Glutamatergic neuron (in vitro differentiated cells): ENCODE measurements at regions not wholly inside any gene's neighbourhood (a gene's known extent, or its start where the extent isn't known, plus 50 kb on each side); places are given as distances from the start of the nearest gene placed in this dataset.
A peak's percentile ranks its signal among the peaks of the same experiment; 100 is the strongest.

Source experiments
- DNase-seq: peaks from one replicate; pipeline ENCODE4 v3.0.0; 2022
- H3K27ac Mint-ChIP-seq: one replicate; pipeline ENCODE4 v1.8.0; 2020; ENCODE audit warnings: mild to moderate bottlenecking, mixed read lengths, inconsistent platforms; ENCODE audit not compliant: unreplicated experiment
- H3K27me3 Mint-ChIP-seq: one replicate; pipeline ENCODE4 v1.8.0; 2020; ENCODE audit warnings: mild to moderate bottlenecking, moderate library complexity, mixed read lengths, inconsistent platforms; ENCODE audit not compliant: unreplicated experiment
- H3K36me3 Mint-ChIP-seq: one replicate; pipeline ENCODE4 v1.8.0; 2020; ENCODE audit warnings: mild to moderate bottlenecking, mixed read lengths, inconsistent platforms; ENCODE audit not compliant: unreplicated experiment
- H3K4me1 Mint-ChIP-seq: one replicate; pipeline ENCODE4 v1.8.0; 2020; ENCODE audit warnings: mild to moderate bottlenecking, low read depth, mixed read lengths, inconsistent platforms; ENCODE audit not compliant: unreplicated experiment
- H3K4me3 Mint-ChIP-seq: one replicate; pipeline ENCODE4 v1.8.0; 2020; ENCODE audit warnings: mild to moderate bottlenecking, mixed read lengths, inconsistent platforms; ENCODE audit not compliant: unreplicated experiment
- H3K9me3 Mint-ChIP-seq: one replicate; pipeline ENCODE4 v1.8.0; 2020; ENCODE audit warnings: mild to moderate bottlenecking, moderate library complexity, mixed read lengths, inconsistent platforms; ENCODE audit not compliant: unreplicated experiment
- TF ChIP-seq, protein P1 (sequence below): fragments of 200-600 bp; sonication (generic); IDR thresholded peaks from one replicate; pipeline ENCODE4 v1.5.0; 2021; ENCODE audit not compliant: partially characterized antibody, unreplicated experiment

DNA sequence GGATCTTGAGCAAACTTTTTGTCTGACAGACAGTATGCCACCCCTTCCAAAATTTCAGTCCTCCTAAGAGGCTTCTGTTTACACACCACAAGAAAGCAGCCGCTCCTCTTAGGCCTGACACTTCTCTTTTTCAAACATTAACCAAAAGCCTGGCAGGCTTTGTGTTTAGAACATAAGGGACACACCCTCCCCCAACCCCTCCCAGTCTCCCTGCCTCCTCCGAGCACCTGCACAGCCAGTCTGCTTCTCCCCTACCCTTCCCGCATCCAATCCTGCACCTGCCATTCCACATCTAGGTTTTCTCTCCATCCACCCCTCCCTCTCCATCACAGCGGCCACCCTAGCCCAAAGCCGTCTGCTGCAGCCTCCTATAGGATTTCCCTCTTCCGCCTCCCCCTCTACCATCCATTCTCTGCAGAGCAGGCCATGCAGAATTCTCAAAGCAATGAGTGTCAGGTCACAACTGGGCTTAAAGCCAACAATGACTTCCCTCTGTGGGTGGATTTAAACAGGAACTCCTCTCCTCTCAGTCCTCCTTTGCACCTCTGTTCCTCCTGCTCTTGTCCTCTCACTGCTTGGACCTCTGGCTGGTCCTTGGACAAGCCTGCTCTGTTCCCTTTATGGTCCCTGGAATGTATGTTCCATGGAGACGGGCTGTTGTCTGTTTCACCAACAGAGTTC is 478.2 kb downstream of the NPHP4 start:
- TF ChIP-seq, protein P1, sequence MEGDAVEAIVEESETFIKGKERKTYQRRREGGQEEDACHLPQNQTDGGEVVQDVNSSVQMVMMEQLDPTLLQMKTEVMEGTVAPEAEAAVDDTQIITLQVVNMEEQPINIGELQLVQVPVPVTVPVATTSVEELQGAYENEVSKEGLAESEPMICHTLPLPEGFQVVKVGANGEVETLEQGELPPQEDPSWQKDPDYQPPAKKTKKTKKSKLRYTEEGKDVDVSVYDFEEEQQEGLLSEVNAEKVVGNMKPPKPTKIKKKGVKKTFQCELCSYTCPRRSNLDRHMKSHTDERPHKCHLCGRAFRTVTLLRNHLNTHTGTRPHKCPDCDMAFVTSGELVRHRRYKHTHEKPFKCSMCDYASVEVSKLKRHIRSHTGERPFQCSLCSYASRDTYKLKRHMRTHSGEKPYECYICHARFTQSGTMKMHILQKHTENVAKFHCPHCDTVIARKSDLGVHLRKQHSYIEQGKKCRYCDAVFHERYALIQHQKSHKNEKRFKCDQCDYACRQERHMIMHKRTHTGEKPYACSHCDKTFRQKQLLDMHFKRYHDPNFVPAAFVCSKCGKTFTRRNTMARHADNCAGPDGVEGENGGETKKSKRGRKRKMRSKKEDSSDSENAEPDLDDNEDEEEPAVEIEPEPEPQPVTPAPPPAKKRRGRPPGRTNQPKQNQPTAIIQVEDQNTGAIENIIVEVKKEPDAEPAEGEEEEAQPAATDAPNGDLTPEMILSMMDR = no peak
- no peak overlapping the region for H3K27ac Mint-ChIP-seq
- H3K36me3 Mint-ChIP-seq = no peaks in the 10 kb centered on the region
- no peak for DNase-seq
- H3K4me1 Mint-ChIP-seq = no peaks in the 10 kb centered on the region
- H3K4me3 Mint-ChIP-seq = no peak overlapping the region
- peaks cover 6% of the 10 kb centered on the region for H3K9me3 Mint-ChIP-seq
- peaks cover 4% of the 10 kb centered on the region for H3K27me3 Mint-ChIP-seq

DNA sequence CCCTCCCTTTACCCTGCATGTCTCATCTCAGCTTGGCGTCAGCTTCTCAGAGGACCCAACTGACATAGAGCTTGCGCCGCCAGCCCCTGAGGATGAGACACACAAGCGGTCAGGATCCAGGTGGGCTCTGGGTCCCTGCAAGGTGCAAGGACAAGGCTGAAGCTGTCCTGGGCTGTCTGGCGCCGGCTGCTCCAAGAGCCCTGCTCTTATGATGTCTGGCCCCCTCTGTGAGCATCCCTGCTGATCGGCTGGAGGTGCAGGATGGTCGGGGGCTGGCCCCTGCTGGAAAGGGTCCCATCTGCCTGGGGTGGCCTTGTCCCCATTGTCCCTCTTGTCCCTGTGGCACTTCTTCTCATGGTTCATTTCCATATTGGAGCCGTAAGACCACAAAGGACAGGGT is 479.0 kb downstream of the NPHP4 start:
- Mint-ChIP-seq H3K27ac (no peak overlapping the region), H3K36me3 (no peaks in the 10 kb centered on the region), H3K4me3 (no peak overlapping the region), H3K4me1 (no peaks in the 10 kb centered on the region), H3K9me3 (peaks cover 6% of the 10 kb centered on the region), H3K27me3 (peaks cover 4% of the 10 kb centered on the region)
- TF ChIP-seq, protein P1 = no peak
- DNase-seq = no peak

DNA sequence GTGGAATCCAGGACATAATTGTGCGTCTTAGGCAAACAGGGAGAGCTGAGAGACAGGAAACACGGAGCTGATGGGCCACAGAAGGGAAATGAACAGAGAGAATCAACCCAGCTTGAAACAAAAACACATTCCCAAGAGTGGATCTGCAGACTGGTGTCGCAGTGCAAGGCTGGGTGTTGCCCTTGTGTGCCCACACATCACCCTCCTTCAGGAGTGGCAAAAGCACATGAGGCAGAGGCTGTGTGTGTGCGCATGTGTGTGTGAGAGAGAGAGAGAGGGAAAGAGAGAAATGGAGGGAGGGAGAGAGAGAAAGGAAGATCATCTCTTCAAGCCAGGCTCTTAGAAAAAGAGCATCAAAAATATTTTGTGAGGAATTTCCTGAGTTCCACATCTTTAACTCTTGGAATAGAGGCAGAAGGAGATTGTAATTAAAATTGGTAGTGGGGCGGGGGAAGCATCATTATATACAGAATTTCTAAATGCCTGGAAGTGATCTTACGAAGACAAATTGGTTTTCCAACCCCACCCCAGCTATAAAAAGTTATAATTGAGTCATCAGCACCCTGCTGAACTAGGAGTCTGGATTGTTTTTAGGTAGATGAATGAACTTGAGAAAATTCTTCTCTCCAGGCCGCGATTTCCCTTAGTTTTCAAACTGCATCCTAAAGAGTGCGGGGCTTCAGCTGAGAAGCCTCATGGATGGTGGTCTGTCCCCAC is 480.7 kb downstream of the NPHP4 start:
- Mint-ChIP-seq H3K36me3 (no peaks in the 10 kb centered on the region), H3K27me3 (peaks cover 4% of the 10 kb centered on the region), H3K27ac (no peak overlapping the region), H3K9me3 (peaks cover 6% of the 10 kb centered on the region), H3K4me1 (no peaks in the 10 kb centered on the region), H3K4me3 (no peak overlapping the region)
- TF ChIP-seq, protein P1 = no peak
- DNase-seq = no peak

DNA sequence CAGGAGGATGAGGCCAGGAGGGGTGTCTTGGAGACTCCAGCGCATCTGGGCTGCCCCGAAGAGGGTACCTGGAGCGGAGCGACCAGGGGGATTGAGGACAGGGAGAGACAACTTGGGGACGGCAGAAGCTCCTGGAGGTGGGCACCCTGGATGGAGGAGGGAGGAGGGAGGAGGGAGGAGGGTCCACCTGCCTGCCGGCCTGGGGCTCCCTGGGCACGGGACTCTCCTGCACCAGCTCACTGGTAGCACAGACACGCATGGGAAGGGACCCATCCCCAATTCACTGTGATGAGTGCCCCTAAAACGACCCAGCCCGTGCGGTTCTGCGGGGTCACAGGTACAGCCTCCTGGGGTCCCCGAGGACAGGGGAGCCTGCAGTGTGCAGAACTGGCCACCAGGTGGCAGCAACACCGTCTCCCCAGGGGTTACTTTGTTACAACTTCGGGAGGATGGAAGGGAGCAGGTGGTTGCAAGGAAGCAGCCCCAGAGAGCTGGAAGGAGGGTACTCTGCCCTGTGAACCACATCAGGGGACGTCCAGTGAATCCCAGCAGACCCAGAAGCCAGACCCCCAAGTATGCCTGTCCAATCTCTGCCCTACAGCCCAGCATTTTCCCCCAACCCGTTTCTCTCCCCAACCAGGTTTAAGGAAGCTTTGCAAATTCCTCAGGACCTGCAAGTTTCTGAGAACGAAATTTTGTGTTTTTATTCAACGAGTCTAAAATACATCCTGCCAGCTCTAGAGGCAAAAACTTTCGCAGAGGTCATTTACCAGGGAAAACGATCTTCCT is 482.4 kb downstream of the NPHP4 start:
- no peaks in the 10 kb centered on the region for H3K36me3 Mint-ChIP-seq
- no peaks in the 10 kb centered on the region for H3K4me1 Mint-ChIP-seq
- H3K4me3 Mint-ChIP-seq = no peak overlapping the region
- peaks cover 2% of the 10 kb centered on the region for H3K27me3 Mint-ChIP-seq
- no peak overlapping the region for H3K27ac Mint-ChIP-seq
- peak; percentile 69 for DNase-seq
- TF ChIP-seq, protein P1 = peak; percentile 87
- peaks cover 6% of the 10 kb centered on the region for H3K9me3 Mint-ChIP-seq
